ENCODE measurements at regions not wholly inside any gene's neighbourhood (a gene's known extent, or its start where the extent isn't known, plus 50 kb on each side); places are given as distances from the start of the nearest gene placed in this dataset.

DNA sequence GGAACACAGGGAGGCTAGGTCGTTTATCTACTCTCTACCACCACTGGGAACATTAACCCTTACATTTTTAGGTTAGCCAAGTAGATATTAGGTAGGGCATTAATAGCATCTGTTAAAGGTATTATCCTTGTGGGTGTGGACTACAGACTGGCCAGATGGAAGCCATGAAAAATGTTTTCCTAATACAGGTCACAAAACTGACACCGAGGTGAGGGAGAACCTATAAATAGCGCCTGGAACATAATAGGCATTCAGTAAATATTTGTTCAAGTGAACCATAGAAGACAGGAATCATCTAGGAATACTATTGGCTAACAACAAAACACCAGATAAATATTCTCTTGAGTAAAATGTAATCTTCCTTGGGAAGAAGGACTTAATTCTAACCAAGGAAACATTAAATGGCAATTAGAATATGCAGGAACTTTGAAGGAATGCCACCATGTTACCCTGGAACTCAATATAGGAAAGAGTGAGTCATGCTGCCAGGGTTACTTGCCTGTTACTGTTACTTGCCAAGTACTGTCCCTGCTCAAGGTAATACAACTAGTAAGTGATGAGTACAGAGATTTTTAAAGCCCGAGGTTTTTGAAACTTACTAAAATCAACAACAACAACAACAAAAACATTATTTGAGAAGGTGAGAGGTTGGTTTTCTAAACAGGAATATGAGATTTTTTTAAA lies 79.0 kb downstream of the SOX3 start:
- H3K27me3 ChIP-seq (ENCODE audit: control insufficient read depth in 2 of 2, insufficient read depth in 2 of 2, low read length in 2 of 2): no peaks in the 10 kb centered on the region
- no peak overlapping the region for H3K4me2 ChIP-seq (ENCODE audit: insufficient read depth, low read length)
- H2AFZ ChIP-seq (ENCODE audit: low read depth, low read length): no peak overlapping the region
- H3K9me1 ChIP-seq (replicated peaks; ENCODE audit: control insufficient read depth, extremely low read depth, insufficient read depth, low read length): no peaks in the 10 kb centered on the region
- CTCF ChIA-PET: no interaction called here
- no peak overlapping the region for H3K4me3 ChIP-seq (replicated peaks in 1 of 3; ENCODE audit: insufficient read depth in 1 of 3, low read depth in 1 of 3, low read length in 3 of 3)
- no peak overlapping the region for H3K27ac ChIP-seq (ENCODE audit: insufficient read depth, low read depth, low read length)
- FAIRE-seq (no peak), DNase-seq (ENCODE audit: low read depth, low spot score) (no peak)
- H3K9ac ChIP-seq (replicated peaks; ENCODE audit: extremely low read depth, insufficient read depth, low read length): no peak overlapping the region
- POLR2A ChIA-PET: no interaction called here
- no peaks in the 10 kb centered on the region for H3K36me3 ChIP-seq (ENCODE audit: control insufficient read depth in 2 of 2, extremely low read depth in 1 of 2, insufficient read depth in 2 of 2, low read length in 2 of 2)
- H3K9me3 ChIP-seq (replicated peaks; ENCODE audit: control insufficient read depth, insufficient read depth, low read length): no peaks in the 10 kb centered on the region
- H3K79me2 ChIP-seq (ENCODE audit: control insufficient read depth, insufficient read depth, low read length): no peaks in the 10 kb centered on the region
- intact Hi-C loops (cut with micrococcal nuclease): no loop called here
- no peaks in the 10 kb centered on the region for H3K4me1 ChIP-seq (ENCODE audit: control insufficient read depth, extremely low read depth, insufficient read depth, low read length)
- TF ChIP-seq, protein P1, sequence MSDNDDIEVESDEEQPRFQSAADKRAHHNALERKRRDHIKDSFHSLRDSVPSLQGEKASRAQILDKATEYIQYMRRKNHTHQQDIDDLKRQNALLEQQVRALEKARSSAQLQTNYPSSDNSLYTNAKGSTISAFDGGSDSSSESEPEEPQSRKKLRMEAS (IDR thresholded peaks at IDR 0.05; ENCODE audit: insufficient read depth, insufficient read length): no peak
- TF ChIP-seq JUN (IDR thresholded peaks at IDR 0.05; ENCODE audit: borderline replicate concordance, insufficient read depth, insufficient read length, low read depth) (no peak), FOS (IDR thresholded peaks at IDR 0.05; ENCODE audit: borderline replicate concordance, insufficient read depth, low read length) (no peak), EZH2 (IDR thresholded peaks at IDR 0.05; ENCODE audit: borderline replicate concordance, low read depth, low read length, severe bottlenecking) (no peak), POLR2AphosphoS5 (IDR thresholded peaks at IDR 0.05; ENCODE audit: insufficient read depth, low read depth, low read length) (no peak), MYC (IDR thresholded peaks at IDR 0.05; ENCODE audit: low read depth, low read length) (no peak), POLR2A (IDR thresholded peaks at IDR 0.05; ENCODE audit: low read depth, low read length) (no peak), GATA2 (IDR thresholded peaks at IDR 0.05; ENCODE audit: insufficient read depth, insufficient read length, low read depth, low read length) (no peak)
- TF ChIP-seq, protein P2, sequence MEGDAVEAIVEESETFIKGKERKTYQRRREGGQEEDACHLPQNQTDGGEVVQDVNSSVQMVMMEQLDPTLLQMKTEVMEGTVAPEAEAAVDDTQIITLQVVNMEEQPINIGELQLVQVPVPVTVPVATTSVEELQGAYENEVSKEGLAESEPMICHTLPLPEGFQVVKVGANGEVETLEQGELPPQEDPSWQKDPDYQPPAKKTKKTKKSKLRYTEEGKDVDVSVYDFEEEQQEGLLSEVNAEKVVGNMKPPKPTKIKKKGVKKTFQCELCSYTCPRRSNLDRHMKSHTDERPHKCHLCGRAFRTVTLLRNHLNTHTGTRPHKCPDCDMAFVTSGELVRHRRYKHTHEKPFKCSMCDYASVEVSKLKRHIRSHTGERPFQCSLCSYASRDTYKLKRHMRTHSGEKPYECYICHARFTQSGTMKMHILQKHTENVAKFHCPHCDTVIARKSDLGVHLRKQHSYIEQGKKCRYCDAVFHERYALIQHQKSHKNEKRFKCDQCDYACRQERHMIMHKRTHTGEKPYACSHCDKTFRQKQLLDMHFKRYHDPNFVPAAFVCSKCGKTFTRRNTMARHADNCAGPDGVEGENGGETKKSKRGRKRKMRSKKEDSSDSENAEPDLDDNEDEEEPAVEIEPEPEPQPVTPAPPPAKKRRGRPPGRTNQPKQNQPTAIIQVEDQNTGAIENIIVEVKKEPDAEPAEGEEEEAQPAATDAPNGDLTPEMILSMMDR (IDR thresholded peaks at IDR 0.05; ENCODE audit: extremely low read depth in 1 of 2, insufficient read depth in 1 of 2, low read depth in 1 of 2, low read length in 2 of 2): no peak
- dilution Hi-C loops (cut with MboI; ENCODE audit: extremely low pct_ligation_motif_present, low sequenced_read_pairs): no loop called here
- no TSS peak for BruUV-seq (replicated peaks)
- H4K20me1 ChIP-seq (replicated peaks; ENCODE audit: control insufficient read depth, extremely low read depth, insufficient read depth, low read length): no peaks in the 10 kb centered on the region

All from endothelial cell of umbilical vein (primary cell).